ENCODE measurements at regions not wholly inside any gene's neighbourhood (a gene's known extent, or its start where the extent isn't known, plus 50 kb on each side); places are given as distances from the start of the nearest gene placed in this dataset.
"Not testable (repeated sequence)": the region's sequence is repeated elsewhere in the genome, so short reads cannot be mapped to it uniquely, and the experiment has no call there.

DNA sequence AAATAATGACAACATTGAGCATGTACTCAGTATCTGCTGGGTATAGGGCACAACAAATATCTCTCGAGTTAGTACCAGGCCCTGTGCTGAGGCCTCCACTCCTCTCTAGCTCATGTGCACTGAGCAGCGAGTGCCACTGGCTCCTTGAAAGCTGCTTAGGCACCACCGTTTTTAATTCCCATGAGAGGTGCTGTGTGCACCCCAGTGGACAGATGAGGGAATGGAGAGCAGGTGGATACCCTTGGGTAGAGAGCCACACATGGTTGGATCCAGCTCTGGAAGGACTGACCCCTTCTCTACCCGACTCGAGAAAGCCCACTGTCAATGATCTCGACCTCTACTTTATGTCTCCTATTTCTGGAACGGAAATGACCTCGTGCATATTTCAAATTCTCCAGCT, 58.7 kb upstream of the NBPF8 start:
- TF ChIP-seq, protein P1, sequence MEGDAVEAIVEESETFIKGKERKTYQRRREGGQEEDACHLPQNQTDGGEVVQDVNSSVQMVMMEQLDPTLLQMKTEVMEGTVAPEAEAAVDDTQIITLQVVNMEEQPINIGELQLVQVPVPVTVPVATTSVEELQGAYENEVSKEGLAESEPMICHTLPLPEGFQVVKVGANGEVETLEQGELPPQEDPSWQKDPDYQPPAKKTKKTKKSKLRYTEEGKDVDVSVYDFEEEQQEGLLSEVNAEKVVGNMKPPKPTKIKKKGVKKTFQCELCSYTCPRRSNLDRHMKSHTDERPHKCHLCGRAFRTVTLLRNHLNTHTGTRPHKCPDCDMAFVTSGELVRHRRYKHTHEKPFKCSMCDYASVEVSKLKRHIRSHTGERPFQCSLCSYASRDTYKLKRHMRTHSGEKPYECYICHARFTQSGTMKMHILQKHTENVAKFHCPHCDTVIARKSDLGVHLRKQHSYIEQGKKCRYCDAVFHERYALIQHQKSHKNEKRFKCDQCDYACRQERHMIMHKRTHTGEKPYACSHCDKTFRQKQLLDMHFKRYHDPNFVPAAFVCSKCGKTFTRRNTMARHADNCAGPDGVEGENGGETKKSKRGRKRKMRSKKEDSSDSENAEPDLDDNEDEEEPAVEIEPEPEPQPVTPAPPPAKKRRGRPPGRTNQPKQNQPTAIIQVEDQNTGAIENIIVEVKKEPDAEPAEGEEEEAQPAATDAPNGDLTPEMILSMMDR (conservative IDR thresholded peaks at IDR 0.05; ENCODE audit: low read depth, low read length) = not testable (repeated sequence)
- not testable (repeated sequence) for TF ChIP-seq EZH2 (IDR thresholded peaks at IDR 0.05; ENCODE audit: borderline replicate concordance, low read depth, low read length, poor library complexity, severe bottlenecking)
